Hepatocyte (in vitro differentiated cells): ENCODE measurements at regions not wholly inside any gene's neighbourhood (a gene's known extent, or its start where the extent isn't known, plus 50 kb on each side); places are given as distances from the start of the nearest gene placed in this dataset.

Source experiments
- CTCF ChIP-seq: fragments of 200-600 bp; sonication (generic); IDR thresholded peaks from 2 replicates; pipeline ENCODE4 v1.5.1; 2016; ENCODE audit warnings: antibody characterized with exemption, mild to moderate bottlenecking; ENCODE audit not compliant: poor library complexity
- EZH2 ChIP-seq: fragments of 200-600 bp; sonication (generic); IDR thresholded peaks from 2 replicates; pipeline ENCODE4 v1.6.1; 2016; ENCODE audit warnings: antibody characterized with exemption, mild to moderate bottlenecking, borderline replicate concordance
- EZH2phosphoT487 ChIP-seq: fragments of 200-600 bp; sonication (generic); IDR thresholded peaks from one replicate; pipeline ENCODE4 v1.6.1; 2018; ENCODE audit warnings: antibody characterized with exemption, mild to moderate bottlenecking, low read depth, moderate library complexity; ENCODE audit not compliant: unreplicated experiment, severe bottlenecking

GRCh38 chr6:226516-227073 is 65.7 kb upstream of the DUSP22 start:
- TF ChIP-seq CTCF (no peak), EZH2 (no peak), EZH2phosphoT487 (no peak)
